ENCODE measurements at regions not wholly inside any gene's neighbourhood (a gene's known extent, or its start where the extent isn't known, plus 50 kb on each side); places are given as distances from the start of the nearest gene placed in this dataset.
"Not testable (repeated sequence)": the region's sequence is repeated elsewhere in the genome, so short reads cannot be mapped to it uniquely, and the experiment has no call there.

- Histone ChIP-seq H3K9ac (ENCODE audit: low read depth, low read length) (no peak overlapping the region), H3K27ac (ENCODE audit: low read length) (no peak overlapping the region), H3K27me3 (ENCODE audit: insufficient read depth, low read length) (no peaks in the 10 kb centered on the region), H3K9me3 (ENCODE audit: insufficient read depth, low read depth, low read length) (no peaks in the 10 kb centered on the region), H3K36me3 (ENCODE audit: insufficient read depth, low read depth, low read length) (no peaks in the 10 kb centered on the region), H3K4me3 (ENCODE audit: low read length) (no peak overlapping the region), H3K4me1 (ENCODE audit: insufficient read depth, low read length) (no peaks in the 10 kb centered on the region)
Observed at GRCh38 chr2:192438239-192438638, 243.5 kb upstream of the TMEFF2 start.

- Histone ChIP-seq H3K27ac (ENCODE audit: low read length) (no peak overlapping the region), H3K4me1 (ENCODE audit: insufficient read depth, low read length) (no peaks in the 10 kb centered on the region), H3K9ac (ENCODE audit: low read depth, low read length) (no peak overlapping the region)
Observed at GRCh38 chr2:192437653-192438052, 242.9 kb upstream of the TMEFF2 start.

GRCh38 chr2:192424243-192424642, 229.5 kb upstream of the TMEFF2 start:
- H3K27ac ChIP-seq (ENCODE audit: low read length), result no peak overlapping the region
- no peaks in the 10 kb centered on the region for H3K36me3 ChIP-seq (ENCODE audit: insufficient read depth, low read depth, low read length)
- H3K4me1 ChIP-seq (ENCODE audit: insufficient read depth, low read length), result no peaks in the 10 kb centered on the region
- no peak overlapping the region for H3K9ac ChIP-seq (ENCODE audit: low read depth, low read length)
- no peaks in the 10 kb centered on the region for H3K27me3 ChIP-seq (ENCODE audit: insufficient read depth, low read length)
- H3K9me3 ChIP-seq (ENCODE audit: insufficient read depth, low read depth, low read length), result no peaks in the 10 kb centered on the region
- no peak overlapping the region for H3K4me3 ChIP-seq (ENCODE audit: low read length)

More at GRCh38 chr2:192437653-192438052, 242.9 kb upstream of the TMEFF2 start:
- H3K4me3 ChIP-seq (ENCODE audit: low read length), result no peak overlapping the region
- H3K36me3 ChIP-seq (ENCODE audit: insufficient read depth, low read depth, low read length), result no peaks in the 10 kb centered on the region
- no peaks in the 10 kb centered on the region for H3K27me3 ChIP-seq (ENCODE audit: insufficient read depth, low read length)
- no peaks in the 10 kb centered on the region for H3K9me3 ChIP-seq (ENCODE audit: insufficient read depth, low read depth, low read length)

- Histone ChIP-seq H3K9me3 (ENCODE audit: insufficient read depth, low read depth, low read length) (peaks cover 1% of the 10 kb centered on the region; the same call in 1 of the 2 replicates), H3K27me3 (ENCODE audit: insufficient read depth, low read length) (no peaks in the 10 kb centered on the region), H3K4me1 (ENCODE audit: insufficient read depth, low read length) (no peaks in the 10 kb centered on the region), H3K4me3 (ENCODE audit: low read length) (no peak overlapping the region), H3K9ac (ENCODE audit: low read depth, low read length) (no peak overlapping the region), H3K36me3 (ENCODE audit: insufficient read depth, low read depth, low read length) (no peaks in the 10 kb centered on the region), H3K27ac (ENCODE audit: low read length) (no peak overlapping the region)
Observed at GRCh38 chr2:192419786-192420185, 225.1 kb upstream of the TMEFF2 start.

GRCh38 chr2:192416060-192416459, 221.3 kb upstream of the TMEFF2 start:
- Histone ChIP-seq H3K36me3 (ENCODE audit: insufficient read depth, low read depth, low read length) (no peaks in the 10 kb centered on the region), H3K4me1 (ENCODE audit: insufficient read depth, low read length) (no peaks in the 10 kb centered on the region), H3K27me3 (ENCODE audit: insufficient read depth, low read length) (no peaks in the 10 kb centered on the region), H3K9me3 (ENCODE audit: insufficient read depth, low read depth, low read length) (peaks cover 6% of the 10 kb centered on the region; the same call in 1 of the 2 replicates), H3K27ac (ENCODE audit: low read length) (no peak overlapping the region), H3K9ac (ENCODE audit: low read depth, low read length) (no peak overlapping the region), H3K4me3 (ENCODE audit: low read length) (no peak overlapping the region)

GRCh38 chr2:192414794-192415193, 220.1 kb upstream of the TMEFF2 start:
- Histone ChIP-seq H3K4me3 (ENCODE audit: low read length) (no peak overlapping the region), H3K27me3 (ENCODE audit: insufficient read depth, low read length) (no peaks in the 10 kb centered on the region), H3K27ac (ENCODE audit: low read length) (no peak overlapping the region), H3K9me3 (ENCODE audit: insufficient read depth, low read depth, low read length) (peaks cover 6% of the 10 kb centered on the region; the same call in 1 of the 2 replicates), H3K9ac (ENCODE audit: low read depth, low read length) (no peak overlapping the region), H3K36me3 (ENCODE audit: insufficient read depth, low read depth, low read length) (no peaks in the 10 kb centered on the region), H3K4me1 (ENCODE audit: insufficient read depth, low read length) (no peaks in the 10 kb centered on the region)

- Histone ChIP-seq H3K27ac (ENCODE audit: low read length) (no peak overlapping the region), H3K27me3 (ENCODE audit: insufficient read depth, low read length) (no peaks in the 10 kb centered on the region), H3K9me3 (ENCODE audit: insufficient read depth, low read depth, low read length) (peaks cover 6% of the 10 kb centered on the region; the same call in 1 of the 2 replicates), H3K36me3 (ENCODE audit: insufficient read depth, low read depth, low read length) (no peaks in the 10 kb centered on the region), H3K9ac (ENCODE audit: low read depth, low read length) (no peak overlapping the region), H3K4me3 (ENCODE audit: low read length) (no peak overlapping the region), H3K4me1 (ENCODE audit: insufficient read depth, low read length) (no peaks in the 10 kb centered on the region)
Observed at GRCh38 chr2:192413812-192414681, 219.3 kb upstream of the TMEFF2 start.

- H3K9ac ChIP-seq (ENCODE audit: low read depth, low read length); H3K36me3 ChIP-seq (ENCODE audit: insufficient read depth, low read depth, low read length); H3K4me1 ChIP-seq (ENCODE audit: insufficient read depth, low read length); H3K4me3 ChIP-seq (ENCODE audit: low read length); H3K9me3 ChIP-seq (ENCODE audit: insufficient read depth, low read depth, low read length); H3K27ac ChIP-seq (ENCODE audit: low read length); H3K27me3 ChIP-seq (ENCODE audit: insufficient read depth, low read length): not testable (repeated sequence)
Observed at GRCh38 chr2:192412866-192413265, 218.1 kb upstream of the TMEFF2 start.

- Histone ChIP-seq H3K36me3 (ENCODE audit: insufficient read depth, low read depth, low read length) (no peaks in the 10 kb centered on the region), H3K9ac (ENCODE audit: low read depth, low read length) (no peak overlapping the region), H3K4me1 (ENCODE audit: insufficient read depth, low read length) (0 out of 2 replicates have a peak, but pooled peaks cover 3% of the 10 kb centered on the region), H3K27ac (ENCODE audit: low read length) (no peak overlapping the region), H3K9me3 (ENCODE audit: insufficient read depth, low read depth, low read length) (peaks cover 6% of the 10 kb centered on the region; the same call in 1 of the 2 replicates), H3K27me3 (ENCODE audit: insufficient read depth, low read length) (no peaks in the 10 kb centered on the region), H3K4me3 (ENCODE audit: low read length) (no peak overlapping the region)
Observed at GRCh38 chr2:192412394-192412793, 217.7 kb upstream of the TMEFF2 start.

GRCh38 chr2:192411755-192412154, 217.0 kb upstream of the TMEFF2 start:
- H3K27ac ChIP-seq (ENCODE audit: low read length), result no peak overlapping the region
- H3K4me1 ChIP-seq (ENCODE audit: insufficient read depth, low read length), result 0 out of 2 replicates have a peak, but pooled peaks cover 3% of the 10 kb centered on the region
- peaks cover 6% of the 10 kb centered on the region; the same call in 1 of the 2 replicates for H3K9me3 ChIP-seq (ENCODE audit: insufficient read depth, low read depth, low read length)
- no peak overlapping the region for H3K9ac ChIP-seq (ENCODE audit: low read depth, low read length)
- H3K36me3 ChIP-seq (ENCODE audit: insufficient read depth, low read depth, low read length), result no peaks in the 10 kb centered on the region
- H3K27me3 ChIP-seq (ENCODE audit: insufficient read depth, low read length), result no peaks in the 10 kb centered on the region
- H3K4me3 ChIP-seq (ENCODE audit: low read length), result no peak overlapping the region

GRCh38 chr2:192410319-192410718, 215.6 kb upstream of the TMEFF2 start:
- no peak overlapping the region for H3K9ac ChIP-seq (ENCODE audit: low read depth, low read length)
- no peak overlapping the region for H3K27ac ChIP-seq (ENCODE audit: low read length)
- no peak overlapping the region for H3K4me3 ChIP-seq (ENCODE audit: low read length)
- no peaks in the 10 kb centered on the region for H3K36me3 ChIP-seq (ENCODE audit: insufficient read depth, low read depth, low read length)
- H3K27me3 ChIP-seq (ENCODE audit: insufficient read depth, low read length), result no peaks in the 10 kb centered on the region
- peaks cover 6% of the 10 kb centered on the region; the same call in 1 of the 2 replicates for H3K9me3 ChIP-seq (ENCODE audit: insufficient read depth, low read depth, low read length)
- 0 out of 2 replicates have a peak, but pooled peaks cover 3% of the 10 kb centered on the region for H3K4me1 ChIP-seq (ENCODE audit: insufficient read depth, low read length)

- no peaks in the 10 kb centered on the region for H3K27me3 ChIP-seq (ENCODE audit: insufficient read depth, low read length)
- no peak overlapping the region for H3K27ac ChIP-seq (ENCODE audit: low read length)
- H3K4me3 ChIP-seq (ENCODE audit: low read length), result no peak overlapping the region
- H3K4me1 ChIP-seq (ENCODE audit: insufficient read depth, low read length), result 0 out of 2 replicates have a peak, but pooled peaks cover 3% of the 10 kb centered on the region
- no peaks in the 10 kb centered on the region for H3K36me3 ChIP-seq (ENCODE audit: insufficient read depth, low read depth, low read length)
- no peaks in the 10 kb centered on the region for H3K9me3 ChIP-seq (ENCODE audit: insufficient read depth, low read depth, low read length)
- no peak overlapping the region for H3K9ac ChIP-seq (ENCODE audit: low read depth, low read length)
Observed at GRCh38 chr2:192407692-192408091, 213.0 kb upstream of the TMEFF2 start.

Data from iPS-20b (cell line).